ENCODE measurements at regions not wholly inside any gene's neighbourhood (a gene's known extent, or its start where the extent isn't known, plus 50 kb on each side); places are given as distances from the start of the nearest gene placed in this dataset.

GRCh38 chr6:147906361-147906760 is 397.9 kb downstream of the SAMD5 start:
- H3K79me1 ChIP-seq (ENCODE audit: low read depth in 1 of 2, low read length in 2 of 2), result no peaks in the 10 kb centered on the region
- H3K56ac ChIP-seq (ENCODE audit: extremely low read depth, insufficient read depth, low read length), result no peak overlapping the region
- H4K91ac ChIP-seq (ENCODE audit: insufficient read depth, low read depth, low read length), result no peak overlapping the region
- intact Hi-C loops (cut with micrococcal nuclease), result no loop called here
- H4K20me1 ChIP-seq (ENCODE audit: insufficient read depth, low read length), result no peaks in the 10 kb centered on the region
- no peak overlapping the region for H2BK120ac ChIP-seq (ENCODE audit: low read depth, low read length)
- H2AK5ac ChIP-seq (ENCODE audit: low read depth, low read length), result no peak overlapping the region
- dilution Hi-C loops (cut with HindIII; ENCODE audit: low sequenced_read_pairs, unreplicated experiment), result no loop called here
- no peak overlapping the region for H4K5ac ChIP-seq (ENCODE audit: low read depth, low read length)
- H2BK20ac ChIP-seq (ENCODE audit: low read depth, low read length), result no peak overlapping the region
- H4K8ac ChIP-seq (ENCODE audit: low read depth in 2 of 2, low read length in 2 of 2), result no peak overlapping the region
- H3K27me3 ChIP-seq (ENCODE audit: control insufficient read depth, insufficient read depth, low read length), result no peaks in the 10 kb centered on the region
- no peaks in the 10 kb centered on the region for H3K9me3 ChIP-seq (ENCODE audit: control insufficient read depth, insufficient read depth, low read length)
- no peak overlapping the region for H2BK5ac ChIP-seq (ENCODE audit: low read depth, low read length, poor library complexity, severe bottlenecking)
- no peak overlapping the region for H2AFZ ChIP-seq (replicated peaks; ENCODE audit: low read length, poor library complexity)
- no peak overlapping the region for H3K9ac ChIP-seq (ENCODE audit: low read depth, low read length)
- ATAC-seq (ENCODE audit: low read depth) (no peak), DNase-seq (no peak)
- H3K9me1 ChIP-seq (ENCODE audit: insufficient read depth, low read length), result no peaks in the 10 kb centered on the region
- POLR2A ChIA-PET (ENCODE audit: unreplicated experiment), result interaction anchor here (0.6 kb wide), 1 partner anchor 573 kb away, joined by 3 read pairs; no protein-coding TSS in a partner anchor
- no peaks in the 10 kb centered on the region for H3K4me1 ChIP-seq (ENCODE audit: control insufficient read depth, insufficient read depth, low read length)
- CTCF ChIA-PET, result no interaction called here
- no peak overlapping the region for H3K18ac ChIP-seq (ENCODE audit: low read depth, low read length)
- no peak overlapping the region for H3K14ac ChIP-seq (replicated peaks; ENCODE audit: low read depth, low read length)
- no peak overlapping the region for H3K27ac ChIP-seq (ENCODE audit: insufficient read depth, low read length)
- no CpG with 5 or more reads among the region's 3 CpGs for WGBS, 2 experiments (ENCODE audit: extremely low coverage in 2 of 2, insufficient read length in 1 of 2)
- H3K36me3 ChIP-seq (ENCODE audit: control insufficient read depth, insufficient read depth, low read length), result no peaks in the 10 kb centered on the region
- H2BK15ac ChIP-seq (ENCODE audit: low read depth, low read length), result no peak overlapping the region
- BruUV-seq (replicated peaks), result no TSS peak
- TF ChIP-seq CHD1 (IDR thresholded peaks at IDR 0.05; ENCODE audit: low read depth, low read length) (no peak), MXI1 (IDR thresholded peaks at IDR 0.05; ENCODE audit: borderline replicate concordance, low read depth, low read length) (no peak), RFX5 (IDR thresholded peaks at IDR 0.05; ENCODE audit: low read depth, low read length) (no peak), POLR2A (IDR thresholded peaks at IDR 0.05; ENCODE audit: low read depth, low read length) (no peak), BHLHE40 (IDR thresholded peaks at IDR 0.05; ENCODE audit: low read depth, low read length) (no peak)
- H3K4ac ChIP-seq (ENCODE audit: low read depth, low read length), result no peak overlapping the region
- H2AK9ac ChIP-seq (replicated peaks; ENCODE audit: low read depth, low read length, poor library complexity), result no peak overlapping the region
- no peak overlapping the region for H3K4me2 ChIP-seq (ENCODE audit: low read depth, low read length)
- H3K4me3 ChIP-seq (ENCODE audit: insufficient read depth, low read depth, low read length), result no peak overlapping the region
- in situ Hi-C loops (cut with MboI; ENCODE audit: low sequenced_read_pairs), result no loop called here
- no peak overlapping the region for H3K23ac ChIP-seq (ENCODE audit: low read depth, low read length)

Data from IMR-90 (cell line).